Stomach (tissue), 4 donors: ENCODE measurements at regions not wholly inside any gene's neighbourhood (a gene's known extent, or its start where the extent isn't known, plus 50 kb on each side); places are given as distances from the start of the nearest gene placed in this dataset.

ENCODE experiments used
- CTCF ChIP-seq, 7 experiments: fragments of 450-650 bp in 4 of 7; fragments of 200-600 bp in 3 of 7; sonication (generic) in 3 of 7; IDR thresholded peaks; one replicate each; pipeline ENCODE4 v1.5.1; 2016 to 2019; ENCODE audit warnings: antibody characterized with exemption in 7 of 7, control low read depth in 2 of 7, mild to moderate bottlenecking in 1 of 7
- EP300 ChIP-seq: sonication (generic); formaldehyde crosslinking; IDR thresholded peaks from one replicate; pipeline ENCODE4 v1.6.1; 2017; ENCODE audit warnings: antibody characterized with exemption
- POLR2A ChIP-seq, 4 donors: fragments of 450-650 bp; IDR thresholded peaks; one replicate each; pipeline ENCODE4 v1.6.1; 2016; ENCODE audit warnings: antibody characterized with exemption in 4 of 4, control low read depth in 2 of 4, mild to moderate bottlenecking in 1 of 4, moderate library complexity in 1 of 4
- POLR2AphosphoS5 ChIP-seq, 3 donors: sonication (generic); formaldehyde crosslinking; IDR thresholded peaks; one replicate each; pipeline ENCODE4 v1.6.1; 2016; ENCODE audit warnings: antibody characterized with exemption in 3 of 3

- no peak for TF ChIP-seq CTCF (IDR thresholded peaks at IDR 0.05)
- no peak for TF ChIP-seq POLR2AphosphoS5 (IDR thresholded peaks at IDR 0.05)
- no peak for TF ChIP-seq POLR2A (IDR thresholded peaks at IDR 0.05)
- no peak for TF ChIP-seq EP300
Measured at GRCh38 chr3:170740726-170741591, 129.0 kb downstream of the RPL22L1 start.
